HepG2 (cell line): ENCODE measurements at regions not wholly inside any gene's neighbourhood (a gene's known extent, or its start where the extent isn't known, plus 50 kb on each side); places are given as distances from the start of the nearest gene placed in this dataset.
"Not testable (repeated sequence)": the region's sequence is repeated elsewhere in the genome, so short reads cannot be mapped to it uniquely, and the experiment has no call there.

ENCODE experiments used
- ATAC-seq: fragments of 200-7000 bp; cut with Tn5 transposase; 3 replicates; pipeline ENCODE4 v1.9.1; 2020; ENCODE audit warnings: mild to moderate bottlenecking, moderate library complexity
- BruUV-seq: library from RNA; stranded (reverse); fragments of 400-500 nt; replicated peaks from 2 replicates; lab custom pipeline; 2021; lab: Mats Ljungman, UMichigan
- CTCF ChIA-PET: fragments of 300-600 bp; formaldehyde crosslinking; extraction: SDS; loops from one replicate; lab custom pipeline; 2021; ENCODE audit warnings: low total read pairs, inconsistent platforms, low intra/inter-chr PET ratio; lab: Yijun Ruan, JAX
- POLR2A ChIA-PET: fragments of 350-600 bp; sonication (Branson Sonifier 250); formaldehyde crosslinking; loops from one replicate; lab custom pipeline; 2020; ENCODE audit warnings: antibody characterized with exemption, inconsistent platforms; lab: Yijun Ruan, JAX
- DNase-seq: peaks from one replicate; pipeline ENCODE4 v3.0.0-alpha.2; 2015; ENCODE audit warnings: low spot score
- FAIRE-seq: peaks from 3 replicates; lab custom pipeline; 2011; peaks lifted over from hg19 to GRCh38; lab: Jason Lieb, UNC
- H2AFZ ChIP-seq: one replicate; pipeline ENCODE4 v1.6.1; 2011; ENCODE audit warnings: low read length, inconsistent platforms
- H3K27ac ChIP-seq: fragments of 300-600 bp; 3 replicates; pipeline ENCODE4 v1.8.0; 2011; ENCODE audit warnings: mixed run types, mild to moderate bottlenecking, mixed read lengths, low read length, inconsistent platforms; ENCODE audit not compliant: insufficient read depth; ENCODE audit errors: extremely low read length
- H3K27me3 ChIP-seq, 2 experiments: fragments of 200-600 bp in 1 of 2; 2 replicates in 1 of 2; 3 replicates in 1 of 2; pipeline versions ENCODE4 v1.6.0 to v1.8.0; 2011; ENCODE audit warnings: low read length in 2 of 2, mild to moderate bottlenecking in 2 of 2, moderate library complexity in 2 of 2, inconsistent platforms in 1 of 2; ENCODE audit not compliant: insufficient read depth in 2 of 2, control insufficient read depth in 1 of 2
- H3K36me3 ChIP-seq, 2 experiments: fragments of 200-600 bp in 1 of 2; replicated peaks in 1 of 2; 2 replicates in 1 of 2; 3 replicates in 1 of 2; pipeline versions ENCODE4 v1.5.1 to v1.8.0; 2011; ENCODE audit warnings: low read length in 2 of 2, inconsistent platforms in 1 of 2; ENCODE audit not compliant: insufficient read depth in 2 of 2, control insufficient read depth in 1 of 2
- H3K4me1 ChIP-seq: 2 replicates; pipeline ENCODE4 v1.5.1; 2012; ENCODE audit warnings: low read length, inconsistent platforms; ENCODE audit not compliant: insufficient read depth
- H3K4me2 ChIP-seq: 2 replicates; pipeline ENCODE4 v1.6.0; 2011; ENCODE audit warnings: low read depth, low read length, inconsistent platforms
- H3K4me3 ChIP-seq, 3 experiments: fragments of 200-600 bp in 1 of 3; sonication (generic), shearing (Covaris generic) in 1 of 3; replicated peaks in 1 of 3; 2 replicates each; pipeline ENCODE4 v1.5.1; 2011 to 2016; ENCODE audit warnings: low read length in 3 of 3, inconsistent platforms in 2 of 3, low read depth in 2 of 3, mild to moderate bottlenecking in 2 of 3, control low read depth in 1 of 3, mixed read lengths in 1 of 3; ENCODE audit not compliant: insufficient read depth in 1 of 3
- H3K79me2 ChIP-seq: one replicate; pipeline ENCODE4 v1.6.1; 2011; ENCODE audit warnings: low read length, inconsistent platforms; ENCODE audit not compliant: insufficient read depth
- H3K9ac ChIP-seq: 2 replicates; pipeline ENCODE4 v1.6.0; 2011; ENCODE audit warnings: mild to moderate bottlenecking, low read depth, low read length, inconsistent platforms; ENCODE audit not compliant: insufficient read depth
- H3K9me3 ChIP-seq: 2 replicates; pipeline ENCODE4 v1.5.1; 2012; ENCODE audit warnings: mild to moderate bottlenecking, low read length
- H4K20me1 ChIP-seq: 2 replicates; pipeline ENCODE4 v1.6.0; 2011; ENCODE audit warnings: inconsistent platforms, mild to moderate bottlenecking, low read length, moderate library complexity; ENCODE audit not compliant: insufficient read depth
- FOXP1 ChIP-seq, 2 experiments: fragments of 450-650 bp in 1 of 2; IDR thresholded peaks; 2 replicates each; pipeline ENCODE4 v1.6.1; 2017 to 2018; ENCODE audit warnings: antibody characterized with exemption in 1 of 2
- ZNF788 ChIP-seq: sonication (generic); formaldehyde crosslinking; IDR thresholded peaks from 2 replicates; pipeline ENCODE4 v1.5.0; 2020; ENCODE audit warnings: mild to moderate bottlenecking, missing genetic modification reagents, borderline replicate concordance
- WGBS: methylation state at CpG from one replicate; pipeline ENCODE4 v1.1.6; 2017; ENCODE audit warnings: low lambda C conversion rate; 5-methylcytosine and 5-hydroxymethylcytosine counted together
- in situ Hi-C: cut with HindIII; loops from 2 replicates; pipeline ENCODE4 v1.10.0; 2017; ENCODE audit warnings: low pct_unique_long_range_greater_than_20kb; ENCODE audit not compliant: extremely low pct_ligation_motif_present
- intact Hi-C: fragments of 100-400 bp; cut with micrococcal nuclease; formaldehyde crosslinking; loops from one replicate; pipeline ENCODE4 v1.10.0; 2022; ENCODE audit not compliant: unreplicated experiment

DNA sequence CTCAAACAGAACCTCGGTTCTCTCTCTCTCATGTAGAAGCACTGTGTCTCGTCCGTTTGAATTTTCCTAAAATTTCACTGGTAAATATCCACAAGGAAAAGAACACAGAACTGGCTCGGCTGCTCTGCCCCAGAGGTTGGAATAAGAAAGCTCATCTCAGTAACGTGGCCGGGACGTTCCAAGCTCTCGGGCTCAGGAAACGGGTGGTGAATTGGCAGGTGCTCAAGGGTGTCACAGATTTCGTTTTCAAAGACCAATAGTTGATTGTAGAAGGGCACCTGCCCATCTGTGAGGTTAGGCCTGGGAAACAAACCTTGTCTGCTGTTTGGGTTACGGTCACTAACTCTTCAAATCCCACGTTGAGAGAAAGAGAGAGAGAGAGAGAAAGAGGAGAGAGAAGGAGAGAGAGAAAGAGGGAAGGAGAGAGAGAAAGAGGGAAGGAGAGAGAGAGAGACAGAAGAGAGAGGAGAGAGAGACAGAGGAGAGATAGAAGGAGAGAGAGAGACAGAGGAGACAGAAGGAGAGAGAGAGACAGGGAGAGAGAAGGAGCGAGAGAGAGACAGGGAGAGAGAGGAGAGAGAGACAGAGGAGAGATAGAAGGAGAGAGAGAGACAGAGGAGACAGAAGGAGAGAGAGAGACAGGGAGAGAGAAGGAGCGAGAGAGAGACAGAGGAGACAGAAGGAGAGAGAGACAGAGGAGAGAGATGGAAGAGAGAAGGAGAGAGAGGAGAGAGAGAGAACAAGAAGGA is 106.6 kb downstream of the CRLF2 start:
- H4K20me1 ChIP-seq, result no peaks in the 10 kb centered on the region
- no TSS peak for BruUV-seq
- H3K9ac ChIP-seq, result no peak overlapping the region
- ChIA-PET POLR2A (no interaction called here), CTCF (no interaction called here)
- in situ Hi-C loops (no loop called here), intact Hi-C loops (no loop called here)
- H3K9me3 ChIP-seq, result no peaks in the 10 kb centered on the region
- FAIRE-seq (no peak), ATAC-seq (no peak), DNase-seq (no peak)
- H3K79me2 ChIP-seq, result no peaks in the 10 kb centered on the region
- no peak overlapping the region for H3K27ac ChIP-seq
- TF ChIP-seq ZNF788 (CRISPR knock-in tag), result no peak
- TF ChIP-seq FOXP1 (IDR thresholded peaks at IDR 0.05), result peak; percentile 23; the same call in 1 of the 2 replicates
- no peak for TF ChIP-seq FOXP1 (CRISPR knock-in tag; IDR thresholded peaks at IDR 0.05)
- no peak overlapping the region for H2AFZ ChIP-seq
- H3K27me3 ChIP-seq, result no peaks in the 10 kb centered on the region; a peak in 1 of 5 replicates
- WGBS, result 12% methylated on average over 14 of the region's 14 CpGs
- H3K4me3 ChIP-seq, result no peak overlapping the region
- H3K36me3 ChIP-seq, result no peaks in the 10 kb centered on the region
- H3K4me2 ChIP-seq, result no peak overlapping the region
- no peaks in the 10 kb centered on the region for H3K4me1 ChIP-seq

- 52% methylated on average over 17 of the region's 17 CpGs for WGBS
- H4K20me1 ChIP-seq, H3K4me2 ChIP-seq, H3K9ac ChIP-seq, CTCF ChIA-PET, intact Hi-C loops, in situ Hi-C loops, ATAC-seq, BruUV-seq, H3K4me3 ChIP-seq, FAIRE-seq, H3K9me3 ChIP-seq, H3K79me2 ChIP-seq, H2AFZ ChIP-seq, DNase-seq, H3K36me3 ChIP-seq, H3K27me3 ChIP-seq, POLR2A ChIA-PET, H3K27ac ChIP-seq, H3K4me1 ChIP-seq: not testable (repeated sequence)
These were observed 107.4 kb downstream of the CRLF2 start for GRCh38 chrX:1105031-1105430.
